ENCODE measurements at regions not wholly inside any gene's neighbourhood (a gene's known extent, or its start where the extent isn't known, plus 50 kb on each side); places are given as distances from the start of the nearest gene placed in this dataset.

- TF ChIP-seq CTCF (IDR thresholded peaks at IDR 0.05) (no peak), EP300 (IDR thresholded peaks at IDR 0.05) (no peak), POLR2A (IDR thresholded peaks at IDR 0.05) (no peak)
These were observed 200.3 kb downstream of the KCTD12 start for GRCh38 chr13:76685938-76686337.

All from ovary (tissue), 3 donors.